Mesendoderm (in vitro differentiated cells): ENCODE measurements at regions not wholly inside any gene's neighbourhood (a gene's known extent, or its start where the extent isn't known, plus 50 kb on each side); places are given as distances from the start of the nearest gene placed in this dataset.
"Not testable (repeated sequence)": the region's sequence is repeated elsewhere in the genome, so short reads cannot be mapped to it uniquely, and the experiment has no call there.

Experiments
- DNase-seq: peaks from one replicate; pipeline ENCODE4 v3.0.0; 2013
- H2AK5ac ChIP-seq: 2 replicates; pipeline ENCODE4 v1.6.1; 2013; ENCODE audit warnings: low read length, inconsistent platforms
- H2BK120ac ChIP-seq: 2 replicates; pipeline ENCODE4 v1.6.1; 2013; ENCODE audit warnings: low read depth, mild to moderate bottlenecking, low read length, moderate library complexity, mixed read lengths
- H2BK15ac ChIP-seq: replicated peaks from 2 replicates; pipeline ENCODE4 v1.6.1; 2013; ENCODE audit warnings: low read depth, mild to moderate bottlenecking, moderate library complexity
- H2BK5ac ChIP-seq: 2 replicates; pipeline ENCODE4 v1.6.1; 2013; ENCODE audit warnings: low read length, inconsistent platforms
- H3K18ac ChIP-seq: 2 replicates; pipeline ENCODE4 v1.6.1; 2013; ENCODE audit warnings: mild to moderate bottlenecking, low read length, mixed read lengths
- H3K23ac ChIP-seq: one replicate; pipeline ENCODE4 v1.6.1; 2013; ENCODE audit warnings: low read length
- H3K27ac ChIP-seq: 2 replicates; pipeline ENCODE4 v1.5.1; 2013; ENCODE audit warnings: low read depth, mild to moderate bottlenecking, inconsistent platforms, low read length, moderate library complexity
- H3K27me3 ChIP-seq: 2 replicates; pipeline ENCODE4 v1.6.1; 2013; ENCODE audit warnings: low read length, control low read depth, mild to moderate bottlenecking, inconsistent platforms; ENCODE audit not compliant: insufficient read depth, poor library complexity
- H3K36me3 ChIP-seq: 2 replicates; pipeline ENCODE4 v1.6.1; 2013; ENCODE audit warnings: low read length, inconsistent platforms; ENCODE audit not compliant: control insufficient read depth, insufficient read depth
- H3K4ac ChIP-seq: one replicate; pipeline ENCODE4 v1.6.1; 2013; ENCODE audit warnings: low read depth, mild to moderate bottlenecking, low read length, moderate library complexity
- H3K4me1 ChIP-seq: 2 replicates; pipeline ENCODE4 v1.6.1; 2013; ENCODE audit warnings: low read depth, low read length, inconsistent platforms; ENCODE audit not compliant: control insufficient read depth
- H3K4me2 ChIP-seq: 2 replicates; pipeline ENCODE4 v1.6.1; 2013; ENCODE audit warnings: low read length
- H3K4me3 ChIP-seq: 2 replicates; pipeline ENCODE4 v1.5.1; 2013; ENCODE audit warnings: mild to moderate bottlenecking, low read length
- H3K56ac ChIP-seq: one replicate; pipeline ENCODE4 v1.6.1; 2013; ENCODE audit warnings: low read length
- H3K79me1 ChIP-seq: 2 replicates; pipeline ENCODE4 v1.6.1; 2013; ENCODE audit warnings: low read length, inconsistent platforms
- H3K79me2 ChIP-seq: 2 replicates; pipeline ENCODE4 v1.6.1; 2013; ENCODE audit warnings: mild to moderate bottlenecking, low read length; ENCODE audit not compliant: control insufficient read depth, insufficient read depth
- H3K9ac ChIP-seq: 2 replicates; pipeline ENCODE4 v1.6.1; 2013; ENCODE audit warnings: low read length, inconsistent platforms
- H4K5ac ChIP-seq: one replicate; pipeline ENCODE4 v1.6.1; 2013; ENCODE audit warnings: low read length
- H4K8ac ChIP-seq: one replicate; pipeline ENCODE4 v1.6.1; 2013; ENCODE audit warnings: low read depth, mild to moderate bottlenecking, control low read depth, low read length, moderate library complexity
- WGBS: extraction: QIAGEN DNeasy Blood & Tissue Kit; methylation state at CpG from one replicate; pipeline ENCODE4 v1.1.7; 2013; ENCODE audit warnings: low lambda C conversion rate, missing lambda C conversion rate; ENCODE audit not compliant: insufficient coverage; ENCODE audit errors: extremely low coverage; 5-methylcytosine and 5-hydroxymethylcytosine counted together

- H2BK5ac ChIP-seq: no peak overlapping the region
- H3K18ac ChIP-seq: no peak overlapping the region
- H2BK120ac ChIP-seq: no peak overlapping the region
- H3K56ac ChIP-seq: no peak overlapping the region
- H3K27ac ChIP-seq: no peak overlapping the region
- no peaks in the 10 kb centered on the region for H3K79me2 ChIP-seq
- H3K4me2 ChIP-seq: no peak overlapping the region
- no peaks in the 10 kb centered on the region for H3K36me3 ChIP-seq
- H3K4ac ChIP-seq: no peak overlapping the region
- H2BK15ac ChIP-seq: no peak overlapping the region
- no peak overlapping the region for H3K9ac ChIP-seq
- H3K79me1 ChIP-seq: no peaks in the 10 kb centered on the region
- no peaks in the 10 kb centered on the region for H3K4me1 ChIP-seq
- H4K5ac ChIP-seq: no peak overlapping the region
- no peak overlapping the region for H2AK5ac ChIP-seq
- no peak overlapping the region for H3K4me3 ChIP-seq
- no peak overlapping the region for H3K23ac ChIP-seq
- no peak for DNase-seq
- no peaks in the 10 kb centered on the region for H3K27me3 ChIP-seq
- no peak overlapping the region for H4K8ac ChIP-seq
These were observed 166.0 kb downstream of the RFPL4B start for GRCh38 chr6:112513175-112513574.

GRCh38 chr6:112522587-112522986 is 175.5 kb downstream of the RFPL4B start:
- no peak overlapping the region for H3K56ac ChIP-seq
- H3K4me3 ChIP-seq: no peak overlapping the region
- no peak overlapping the region for H3K18ac ChIP-seq
- no peak overlapping the region for H3K4ac ChIP-seq
- H2AK5ac ChIP-seq: no peak overlapping the region
- H3K27ac ChIP-seq: no peak overlapping the region
- no peaks in the 10 kb centered on the region for H3K79me1 ChIP-seq
- no peak overlapping the region for H3K9ac ChIP-seq
- no peak overlapping the region for H2BK5ac ChIP-seq
- H4K5ac ChIP-seq: no peak overlapping the region
- no peaks in the 10 kb centered on the region for H3K79me2 ChIP-seq
- no peaks in the 10 kb centered on the region for H3K27me3 ChIP-seq
- no peak overlapping the region for H2BK120ac ChIP-seq
- H4K8ac ChIP-seq: no peak overlapping the region
- WGBS: no CpG with 5 or more reads among the region's 4 CpGs
- H2BK15ac ChIP-seq: no peak overlapping the region
- no peaks in the 10 kb centered on the region for H3K4me1 ChIP-seq
- H3K36me3 ChIP-seq: no peaks in the 10 kb centered on the region
- no peak overlapping the region for H3K23ac ChIP-seq
- no peak for DNase-seq
- no peak overlapping the region for H3K4me2 ChIP-seq

DNA sequence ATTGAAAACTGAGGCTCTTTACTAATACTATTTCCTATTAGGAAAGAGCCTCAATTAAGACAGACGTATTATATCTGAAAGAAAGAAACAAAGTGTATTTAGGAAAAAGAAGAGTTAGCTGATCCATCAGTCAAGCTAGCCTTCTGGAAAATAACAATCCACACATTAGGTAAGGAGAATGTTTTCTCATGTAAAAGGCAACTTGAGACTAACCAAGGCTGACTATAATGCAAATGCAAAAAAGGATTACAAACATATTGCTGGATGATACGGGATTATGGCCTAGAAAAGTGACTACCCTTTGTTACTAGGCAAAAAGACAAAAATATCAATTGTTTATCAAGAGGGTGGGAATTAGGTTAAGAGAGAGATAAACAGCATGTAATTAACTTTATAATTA is 176.9 kb downstream of the RFPL4B start:
- Histone ChIP-seq H2BK120ac (no peak overlapping the region), H4K8ac (no peak overlapping the region), H3K27me3 (no peaks in the 10 kb centered on the region), H4K5ac (no peak overlapping the region), H3K36me3 (no peaks in the 10 kb centered on the region), H2BK5ac (no peak overlapping the region), H2BK15ac (no peak overlapping the region), H3K4me3 (no peak overlapping the region), H2AK5ac (no peak overlapping the region), H3K23ac (no peak overlapping the region), H3K56ac (no peak overlapping the region), H3K4ac (no peak overlapping the region), H3K18ac (no peak overlapping the region), H3K79me2 (no peaks in the 10 kb centered on the region), H3K79me1 (no peaks in the 10 kb centered on the region), H3K27ac (no peak overlapping the region), H3K9ac (no peak overlapping the region), H3K4me1 (no peaks in the 10 kb centered on the region), H3K4me2 (no peak overlapping the region)
- WGBS: no CpG with 5 or more reads among the region's 2 CpGs
- no peak for DNase-seq

GRCh38 chr6:112525749-112526148 is 178.6 kb downstream of the RFPL4B start:
- no peak for DNase-seq
- Histone ChIP-seq H3K79me1 (no peaks in the 10 kb centered on the region), H3K4me1 (no peaks in the 10 kb centered on the region), H3K4ac (no peak overlapping the region), H2AK5ac (no peak overlapping the region), H2BK15ac (no peak overlapping the region), H3K4me2 (no peak overlapping the region), H3K27ac (no peak overlapping the region), H3K9ac (no peak overlapping the region), H4K8ac (no peak overlapping the region), H3K23ac (no peak overlapping the region), H3K4me3 (no peak overlapping the region), H2BK120ac (no peak overlapping the region), H3K27me3 (no peaks in the 10 kb centered on the region), H3K18ac (no peak overlapping the region), H2BK5ac (no peak overlapping the region), H3K36me3 (no peaks in the 10 kb centered on the region), H4K5ac (no peak overlapping the region), H3K79me2 (no peaks in the 10 kb centered on the region), H3K56ac (no peak overlapping the region)
- no CpG with 5 or more reads among the region's 1 CpG for WGBS

DNA sequence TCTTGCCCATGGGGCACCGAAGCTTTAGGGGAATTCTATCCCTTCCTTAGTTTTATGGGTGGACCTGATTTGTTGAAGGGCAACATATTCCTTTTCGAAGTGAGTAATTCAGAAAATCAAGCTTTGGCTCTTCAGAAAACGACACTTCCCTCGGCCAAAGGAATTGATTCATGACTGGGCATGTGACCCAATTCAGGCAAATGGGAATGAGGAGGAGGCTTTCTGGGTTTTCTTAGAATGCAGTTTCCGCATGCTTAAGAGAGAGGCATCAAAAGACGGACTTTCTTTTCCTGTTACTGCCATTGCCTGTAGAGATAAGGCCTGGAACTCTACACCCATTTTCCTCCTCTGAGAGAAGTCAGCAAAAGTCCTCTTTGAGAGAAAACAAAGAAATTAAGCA is 179.5 kb downstream of the RFPL4B start:
- Histone ChIP-seq H2BK15ac (no peak overlapping the region), H3K23ac (no peak overlapping the region), H3K9ac (no peak overlapping the region), H3K4me3 (no peak overlapping the region), H3K79me1 (no peaks in the 10 kb centered on the region), H2AK5ac (no peak overlapping the region), H3K4me2 (no peak overlapping the region), H3K56ac (no peak overlapping the region), H4K5ac (no peak overlapping the region), H3K4ac (no peak overlapping the region), H3K27me3 (no peaks in the 10 kb centered on the region), H3K18ac (no peak overlapping the region), H3K4me1 (no peaks in the 10 kb centered on the region), H3K36me3 (no peaks in the 10 kb centered on the region), H2BK120ac (no peak overlapping the region), H4K8ac (no peak overlapping the region), H2BK5ac (no peak overlapping the region), H3K79me2 (no peaks in the 10 kb centered on the region), H3K27ac (no peak overlapping the region)
- no CpG with 5 or more reads among the region's 6 CpGs for WGBS
- no peak for DNase-seq

GRCh38 chr6:112528306-112528705 is 181.2 kb downstream of the RFPL4B start:
- not testable (repeated sequence) for H3K27me3 ChIP-seq, H3K4ac ChIP-seq, H3K56ac ChIP-seq, H3K79me2 ChIP-seq, H3K18ac ChIP-seq, H3K36me3 ChIP-seq, H4K5ac ChIP-seq, H3K9ac ChIP-seq, H3K27ac ChIP-seq, DNase-seq, H2AK5ac ChIP-seq, H3K79me1 ChIP-seq, H3K4me3 ChIP-seq, H2BK120ac ChIP-seq, H3K23ac ChIP-seq, H3K4me1 ChIP-seq, H4K8ac ChIP-seq, H3K4me2 ChIP-seq, H2BK15ac ChIP-seq, H2BK5ac ChIP-seq
- no CpG with 5 or more reads among the region's 29 CpGs for WGBS
